Panc1 (cell line): ENCODE measurements at regions not wholly inside any gene's neighbourhood (a gene's known extent, or its start where the extent isn't known, plus 50 kb on each side); places are given as distances from the start of the nearest gene placed in this dataset.

Experiments used
- ATAC-seq: fragments of 200-7000 bp; cut with Tn5 transposase; 2 replicates; pipeline ENCODE4 v1.9.1; 2020; ENCODE audit warnings: mild to moderate bottlenecking, moderate library complexity
- BruUV-seq: library from RNA; stranded (reverse); fragments of 400-500 nt; replicated peaks from 2 replicates; lab custom pipeline; 2021; lab: Mats Ljungman, UMichigan
- CTCF ChIA-PET: fragments of 300-600 bp; sonication (Branson Sonifier 250); formaldehyde crosslinking; loops from one replicate; lab custom pipeline; 2022; ENCODE audit warnings: antibody characterized with exemption; lab: Charles Lee
- POLR2A ChIA-PET: fragments of 300-600 bp; sonication (Branson Sonifier 250); formaldehyde crosslinking; loops from one replicate; lab custom pipeline; 2022; ENCODE audit warnings: antibody characterized with exemption; lab: Charles Lee
- DNase-seq: peaks from one replicate; pipeline ENCODE4 v3.0.0-alpha.2; 2010; ENCODE audit warnings: low read depth, low spot score
- H3K27ac ChIP-seq: 2 replicates; pipeline ENCODE4 v1.5.1; 2011; ENCODE audit warnings: mild to moderate bottlenecking, low read length, inconsistent platforms
- H3K27me3 ChIP-seq: fragments of 200-500 bp; sonication (Bioruptor generic); 2 replicates; pipeline ENCODE4 v1.6.0; 2014; ENCODE audit warnings: low read length, inconsistent platforms; ENCODE audit not compliant: control insufficient read depth, insufficient read depth
- H3K36me3 ChIP-seq: fragments of 200-500 bp; sonication (Bioruptor generic); 2 replicates; pipeline ENCODE4 v1.5.1; 2014; ENCODE audit warnings: inconsistent platforms, mild to moderate bottlenecking, low read length, moderate library complexity; ENCODE audit not compliant: control insufficient read depth, insufficient read depth
- H3K4me1 ChIP-seq: 2 replicates; pipeline ENCODE4 v1.5.1; 2011; ENCODE audit warnings: inconsistent platforms, mild to moderate bottlenecking, low read length, moderate library complexity; ENCODE audit not compliant: control insufficient read depth, insufficient read depth
- H3K4me3 ChIP-seq, 2 experiments: 2 replicates each; pipeline ENCODE4 v1.5.1; 2011 to 2012; ENCODE audit warnings: low read depth in 2 of 2, low read length in 2 of 2, mild to moderate bottlenecking in 2 of 2, inconsistent platforms in 1 of 2, moderate library complexity in 1 of 2
- H3K9me3 ChIP-seq: fragments of 200-500 bp; sonication (Bioruptor generic); 2 replicates; pipeline ENCODE4 v1.5.1; 2014; ENCODE audit warnings: low read depth, mild to moderate bottlenecking, inconsistent platforms, low read length, moderate library complexity; ENCODE audit not compliant: control insufficient read depth, insufficient read depth
- CTCF ChIP-seq: fragments of 450-650 bp; IDR thresholded peaks from 2 replicates; pipeline ENCODE4 v1.5.1; 2017; ENCODE audit warnings: mild to moderate bottlenecking
- POLR2AphosphoS5 ChIP-seq: IDR thresholded peaks from 2 replicates; pipeline ENCODE4 v1.6.1; 2012; ENCODE audit warnings: mild to moderate bottlenecking, low read depth, low read length, moderate library complexity
- REST ChIP-seq, 2 experiments: IDR thresholded peaks; 2 replicates each; pipeline ENCODE4 v1.6.1; 2011 to 2012; ENCODE audit warnings: low read depth in 2 of 2, control low read depth in 1 of 2, low read length in 1 of 2, mild to moderate bottlenecking in 1 of 2, moderate library complexity in 1 of 2; ENCODE audit not compliant: insufficient read depth in 1 of 2
- SIN3A ChIP-seq: IDR thresholded peaks from 2 replicates; pipeline ENCODE4 v1.6.1; 2012; ENCODE audit warnings: low read depth, mild to moderate bottlenecking, low read length, moderate library complexity, borderline replicate concordance; ENCODE audit not compliant: insufficient read depth
- TCF7L2 ChIP-seq: IDR thresholded peaks from 2 replicates; pipeline ENCODE4 v1.6.1; 2011; ENCODE audit warnings: mild to moderate bottlenecking, low read depth, low read length, inconsistent platforms
- in situ Hi-C: cut with HindIII; loops from 2 replicates; pipeline ENCODE4 v1.10.0; 2016; ENCODE audit warnings: low sequenced_read_pairs, low pct_unique_long_range_greater_than_20kb
- intact Hi-C: fragments of 100-400 bp; cut with micrococcal nuclease; formaldehyde crosslinking; loops from one replicate; pipeline ENCODE4 v1.10.0; 2022; ENCODE audit not compliant: unreplicated experiment

GRCh38 chrX:112577146-112577545, 102.6 kb downstream of the LHFPL1 start:
- in situ Hi-C loops = no loop called here
- no peak for DNase-seq
- Histone ChIP-seq H3K9me3 (no peaks in the 10 kb centered on the region), H3K27me3 (no peaks in the 10 kb centered on the region), H3K4me3 (no peak overlapping the region), H3K27ac (no peak overlapping the region), H3K36me3 (no peaks in the 10 kb centered on the region), H3K4me1 (no peaks in the 10 kb centered on the region)
- intact Hi-C loops = no loop called here
- no peak for ATAC-seq
- POLR2A ChIA-PET = no interaction called here
- CTCF ChIA-PET = no interaction called here
- no TSS peak for BruUV-seq
- TF ChIP-seq SIN3A (no peak), CTCF (no peak), TCF7L2 (no peak), REST (IDR thresholded peaks at IDR 0.05; ENCODE audit: insufficient read depth in 1 of 2, low read depth in 2 of 2, low read length in 1 of 2) (no peak)

GRCh38 chrX:112571388-112571787, 108.3 kb downstream of the LHFPL1 start:
- Histone ChIP-seq H3K27me3 (no peaks in the 10 kb centered on the region), H3K36me3 (no peaks in the 10 kb centered on the region), H3K9me3 (no peaks in the 10 kb centered on the region), H3K4me3 (no peak overlapping the region), H3K27ac (no peak overlapping the region), H3K4me1 (no peaks in the 10 kb centered on the region)
- intact Hi-C loops (no loop called here), in situ Hi-C loops (no loop called here)
- CTCF ChIA-PET = no interaction called here
- no peak for TF ChIP-seq SIN3A
- no peak for TF ChIP-seq CTCF
- TF ChIP-seq POLR2AphosphoS5 = no peak
- TF ChIP-seq TCF7L2 = no peak
- TF ChIP-seq REST (IDR thresholded peaks at IDR 0.05; ENCODE audit: insufficient read depth in 1 of 2, low read depth in 2 of 2, low read length in 1 of 2) = no peak
- DNase-seq (no peak), ATAC-seq (no peak)
- BruUV-seq = no TSS peak
- POLR2A ChIA-PET = no interaction called here
